ENCODE measurements at regions not wholly inside any gene's neighbourhood (a gene's known extent, or its start where the extent isn't known, plus 50 kb on each side); places are given as distances from the start of the nearest gene placed in this dataset.

DNA sequence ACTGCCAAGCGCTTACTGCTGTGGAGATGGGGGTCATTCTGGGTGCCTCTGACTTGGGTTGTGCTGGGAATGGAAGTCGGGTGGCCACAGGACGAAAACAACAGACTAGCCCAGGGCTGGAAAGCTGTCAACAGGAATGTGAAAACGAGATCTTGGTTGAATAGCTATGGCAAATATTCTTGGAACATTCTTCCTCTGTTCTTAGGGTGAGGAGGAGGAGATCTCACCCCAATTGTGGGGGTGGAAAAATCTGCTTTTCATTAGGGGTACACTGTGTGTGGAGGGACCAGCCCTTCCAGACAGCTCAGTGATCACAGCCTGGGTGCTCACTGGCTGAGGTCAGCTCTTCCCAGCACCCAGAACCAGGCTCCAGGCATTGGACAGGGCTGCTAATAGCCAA lies 52.0 kb upstream of the PRSS23 start:
- no peak for TF ChIP-seq POLR2AphosphoS5 (IDR thresholded peaks at IDR 0.05)
- TF ChIP-seq CTCF (IDR thresholded peaks at IDR 0.05), result no peak

Measured in esophagus muscularis mucosa (tissue), 3 donors.